ENCODE measurements at regions not wholly inside any gene's neighbourhood (a gene's known extent, or its start where the extent isn't known, plus 50 kb on each side); places are given as distances from the start of the nearest gene placed in this dataset.

- peak overlapping the region; percentile 75 for H3K4me2 ChIP-seq (ENCODE audit: control insufficient read depth, extremely low read depth, insufficient read depth, low read depth, low read length)
- H3K4me1 ChIP-seq (ENCODE audit: control insufficient read depth, extremely low read depth, insufficient read depth, low read length): peaks cover 75% of the 10 kb centered on the region
- dilution Hi-C loops (cut with MboI; ENCODE audit: extremely low pct_ligation_motif_present, low sequenced_read_pairs): no loop called here
- DNase-seq (ENCODE audit: low read depth, low spot score) (peak; percentile 95), FAIRE-seq (peak; percentile 90)
- peak overlapping the region in 2 of 3 experiments; percentile 37 to 42 for H3K4me3 ChIP-seq (ENCODE audit: control insufficient read depth in 2 of 3, extremely low read depth in 1 of 3, insufficient read depth in 2 of 3, low read depth in 1 of 3, low read length in 3 of 3)
- H3K9me3 ChIP-seq (ENCODE audit: control insufficient read depth, low read depth, low read length): no peaks in the 10 kb centered on the region
- no peak overlapping the region for H2AFZ ChIP-seq (ENCODE audit: control insufficient read depth, low read length)
- TF ChIP-seq CTCF (optimal IDR thresholded peaks at IDR 0.05 in 1 of 3, IDR thresholded peaks at IDR 0.05 in 1 of 3, conservative IDR thresholded peaks at IDR 0.05 in 1 of 3; ENCODE audit: extremely low read depth in 1 of 3, insufficient read depth in 2 of 3, low read length in 3 of 3) (no peak), EZH2 (IDR thresholded peaks at IDR 0.05; ENCODE audit: low read length) (no peak)
- H3K27me3 ChIP-seq (ENCODE audit: control insufficient read depth, extremely low read depth, insufficient read depth, low read length): no peaks in the 10 kb centered on the region
- H3K36me3 ChIP-seq (ENCODE audit: control insufficient read depth in 2 of 2, extremely low read depth in 1 of 2, insufficient read depth in 2 of 2, low read length in 2 of 2): peaks cover 0 to 9% of the 10 kb centered on the region in 2 experiments
- peak overlapping the region; percentile 64 for H3K9ac ChIP-seq (ENCODE audit: control insufficient read depth, extremely low read depth, insufficient read depth, low read length)
- peak overlapping the region; percentile 91 for H3K27ac ChIP-seq (ENCODE audit: control insufficient read depth, insufficient read depth, low read length)
- no peaks in the 10 kb centered on the region for H3K9me1 ChIP-seq (ENCODE audit: control insufficient read depth, extremely low read depth, insufficient read depth, low read length)
- H3K79me2 ChIP-seq (ENCODE audit: control insufficient read depth, insufficient read depth, low read length): peaks cover 70% of the 10 kb centered on the region
- no peaks in the 10 kb centered on the region for H4K20me1 ChIP-seq (ENCODE audit: control insufficient read depth, extremely low read depth, insufficient read depth, low read length)
Measured at GRCh38 chrX:45775468-45775867, 574.8 kb upstream of the DIPK2B start.

- Histone ChIP-seq H3K9ac (ENCODE audit: control insufficient read depth, extremely low read depth, insufficient read depth, low read length) (peak overlapping the region; percentile 64), H3K27me3 (ENCODE audit: control insufficient read depth, extremely low read depth, insufficient read depth, low read length) (no peaks in the 10 kb centered on the region), H3K79me2 (ENCODE audit: control insufficient read depth, insufficient read depth, low read length) (peaks cover 70% of the 10 kb centered on the region), H3K9me3 (ENCODE audit: control insufficient read depth, low read depth, low read length) (no peaks in the 10 kb centered on the region), H3K4me3 (ENCODE audit: control insufficient read depth in 2 of 3, extremely low read depth in 1 of 3, insufficient read depth in 2 of 3, low read depth in 1 of 3, low read length in 3 of 3) (peak overlapping the region in 2 of 3 experiments; percentile 37 to 42), H3K4me2 (ENCODE audit: control insufficient read depth, extremely low read depth, insufficient read depth, low read depth, low read length) (peak overlapping the region; percentile 75), H3K27ac (ENCODE audit: control insufficient read depth, insufficient read depth, low read length) (peak overlapping the region; percentile 91), H3K9me1 (ENCODE audit: control insufficient read depth, extremely low read depth, insufficient read depth, low read length) (no peaks in the 10 kb centered on the region), H3K4me1 (ENCODE audit: control insufficient read depth, extremely low read depth, insufficient read depth, low read length) (peaks cover 72% of the 10 kb centered on the region), H3K36me3 (ENCODE audit: control insufficient read depth in 2 of 2, extremely low read depth in 1 of 2, insufficient read depth in 2 of 2, low read length in 2 of 2) (peaks cover under 1 to 9% of the 10 kb centered on the region in 2 experiments), H4K20me1 (ENCODE audit: control insufficient read depth, extremely low read depth, insufficient read depth, low read length) (no peaks in the 10 kb centered on the region), H2AFZ (ENCODE audit: control insufficient read depth, low read length) (no peak overlapping the region)
- no peak for DNase-seq (ENCODE audit: low read depth, low spot score)
- peak; percentile 80 for FAIRE-seq
- dilution Hi-C loops (cut with MboI; ENCODE audit: extremely low pct_ligation_motif_present, low sequenced_read_pairs): no loop called here
- no peak for TF ChIP-seq CTCF (optimal IDR thresholded peaks at IDR 0.05 in 1 of 3, IDR thresholded peaks at IDR 0.05 in 1 of 3, conservative IDR thresholded peaks at IDR 0.05 in 1 of 3; ENCODE audit: extremely low read depth in 1 of 3, insufficient read depth in 2 of 3, low read length in 3 of 3)
- TF ChIP-seq EZH2 (IDR thresholded peaks at IDR 0.05; ENCODE audit: low read length): no peak
Measured at GRCh38 chrX:45774961-45775360, 574.3 kb upstream of the DIPK2B start.
